Activated CD4-positive, alpha-beta T cell treated with anti-CD3 and anti-CD28 coated beads for 4 hours (primary cell): ENCODE measurements at regions not wholly inside any gene's neighbourhood (a gene's known extent, or its start where the extent isn't known, plus 50 kb on each side); places are given as distances from the start of the nearest gene placed in this dataset.
"Not testable (repeated sequence)": the region's sequence is repeated elsewhere in the genome, so short reads cannot be mapped to it uniquely, and the experiment has no call there.

Experiments
- DNase-seq, 2 donors: peaks; one replicate each; pipeline ENCODE4 v3.0.0-alpha.2; 2020

DNA sequence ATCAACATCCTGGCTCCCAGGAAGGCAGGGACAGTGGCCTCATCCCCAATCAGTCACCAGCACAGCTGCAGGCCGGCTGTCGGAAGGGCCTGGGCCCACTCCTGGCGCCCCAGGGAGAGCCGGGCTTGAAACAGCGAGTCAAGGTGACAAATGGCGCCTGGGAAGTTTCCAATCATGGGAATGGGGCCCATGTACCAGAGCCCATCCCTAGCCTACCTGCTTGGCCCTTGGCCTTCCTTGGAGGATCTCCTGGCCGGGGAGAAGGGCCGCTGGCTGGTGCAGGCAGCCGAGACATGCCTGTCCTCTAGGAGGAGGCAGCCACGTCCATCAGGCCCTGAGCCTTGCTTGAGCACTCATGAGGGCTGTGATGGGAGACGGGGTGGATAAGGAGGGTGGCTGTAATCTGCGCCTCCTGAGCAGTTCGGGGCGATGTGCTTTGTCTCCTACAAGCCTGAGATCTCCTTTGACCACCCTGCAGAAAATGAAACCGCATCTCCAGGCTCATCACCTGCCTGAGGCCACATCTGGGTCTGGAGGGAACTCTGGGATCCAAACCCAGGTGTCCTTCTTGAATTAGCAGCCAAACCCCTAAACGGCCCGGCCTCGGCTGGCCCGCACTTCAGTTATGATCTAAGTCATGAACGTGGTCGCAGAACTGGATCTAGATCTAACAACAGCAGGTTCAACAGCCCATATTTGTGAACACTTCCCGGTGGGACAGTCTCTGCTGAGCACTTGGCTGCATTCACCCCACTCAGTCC, 862.0 kb downstream of the TBC1D22A start:
- DNase-seq: no peak

DNA sequence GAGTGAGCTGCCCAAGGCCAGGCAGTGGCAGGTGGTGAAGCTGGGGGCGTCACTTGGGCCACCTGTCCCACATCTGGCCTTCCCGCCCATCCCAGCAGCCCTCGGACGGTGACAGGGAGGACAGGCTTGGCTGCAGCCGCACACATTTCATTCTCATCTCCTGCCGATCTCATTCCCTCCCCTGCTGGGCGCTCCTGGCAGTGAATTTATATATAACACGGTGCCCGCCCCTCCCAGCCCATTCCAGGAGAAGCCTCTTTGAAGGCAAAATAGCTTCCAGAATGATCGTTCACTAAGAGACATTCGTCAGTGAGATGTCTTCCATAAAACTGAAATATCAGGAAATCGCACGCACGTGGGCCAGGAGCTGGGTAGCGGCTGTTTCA, 861.3 kb downstream of the TBC1D22A start:
- no peak for DNase-seq

DNA sequence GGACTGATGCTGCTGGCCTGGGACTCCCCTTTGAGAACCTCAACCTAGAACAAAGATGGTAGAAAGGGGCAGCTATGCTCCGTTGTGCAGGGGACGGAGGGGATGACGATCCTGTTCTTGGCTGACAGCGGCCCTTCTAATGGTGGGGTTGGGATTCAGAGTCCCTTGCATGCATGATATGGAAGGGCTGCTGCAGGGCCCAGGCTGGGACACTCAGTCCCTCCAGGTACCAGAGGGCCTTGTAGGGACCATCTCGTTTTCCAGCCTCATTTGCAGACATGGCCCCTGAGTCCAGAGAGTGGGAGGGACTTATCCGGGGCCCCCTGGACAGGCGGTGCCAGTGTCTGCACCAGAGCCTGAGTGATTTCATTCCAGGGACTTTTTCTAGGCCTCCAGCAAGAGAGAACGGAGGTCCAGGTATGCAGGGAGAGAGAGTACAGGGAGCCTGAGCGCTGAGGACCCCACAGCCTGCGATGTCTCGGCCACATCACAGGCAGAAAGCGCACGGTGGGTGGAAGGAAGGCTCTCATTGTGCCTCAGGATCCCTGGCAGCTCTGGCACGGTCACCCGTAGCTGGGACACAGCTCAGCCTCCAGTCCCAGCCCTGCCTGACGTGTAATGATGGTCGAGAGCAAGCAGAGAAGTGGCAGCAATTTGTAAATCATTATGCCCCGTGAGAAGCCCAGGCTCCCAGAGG, 860.8 kb downstream of the TBC1D22A start:
- DNase-seq: no peak

DNA sequence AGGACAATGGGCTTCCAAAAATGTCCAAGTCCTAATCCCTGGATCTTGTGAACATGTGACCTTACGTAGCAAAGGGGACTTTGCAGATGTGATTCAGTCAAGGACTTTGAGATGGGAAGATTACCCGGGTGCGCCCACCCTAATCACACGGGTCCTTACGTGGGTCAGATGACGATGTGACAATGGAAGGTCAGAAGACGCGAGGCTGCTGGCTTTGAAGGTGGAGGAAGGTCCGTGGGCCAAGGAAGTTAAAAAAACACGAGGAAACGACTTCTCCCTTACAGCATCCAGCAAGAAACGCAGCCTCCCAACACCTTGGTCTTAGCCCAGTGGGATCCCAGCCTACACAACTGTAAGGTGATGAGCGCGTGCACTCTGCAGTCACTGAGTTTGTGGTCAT, 860.1 kb downstream of the TBC1D22A start:
- DNase-seq: no peak

DNA sequence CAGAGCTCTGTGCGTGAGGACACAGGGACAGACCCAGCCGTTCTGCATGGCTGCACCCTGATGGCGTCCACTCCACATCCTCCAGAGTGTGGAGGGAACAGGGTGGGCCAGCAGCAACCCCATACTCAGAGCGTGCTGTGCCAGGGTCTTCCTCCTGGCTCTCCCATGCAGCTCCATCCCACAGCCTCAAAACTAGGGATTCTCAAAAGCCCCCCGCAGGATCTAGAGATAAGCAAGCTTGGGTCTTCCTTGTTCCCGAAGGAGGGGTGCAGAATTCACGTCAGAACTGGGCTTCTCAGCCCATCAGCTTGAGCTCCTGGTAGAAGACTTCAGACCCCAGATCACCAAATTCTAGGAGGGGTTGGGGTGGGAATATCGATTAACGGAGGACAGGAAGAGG, 858.8 kb downstream of the TBC1D22A start:
- no peak for DNase-seq

DNA sequence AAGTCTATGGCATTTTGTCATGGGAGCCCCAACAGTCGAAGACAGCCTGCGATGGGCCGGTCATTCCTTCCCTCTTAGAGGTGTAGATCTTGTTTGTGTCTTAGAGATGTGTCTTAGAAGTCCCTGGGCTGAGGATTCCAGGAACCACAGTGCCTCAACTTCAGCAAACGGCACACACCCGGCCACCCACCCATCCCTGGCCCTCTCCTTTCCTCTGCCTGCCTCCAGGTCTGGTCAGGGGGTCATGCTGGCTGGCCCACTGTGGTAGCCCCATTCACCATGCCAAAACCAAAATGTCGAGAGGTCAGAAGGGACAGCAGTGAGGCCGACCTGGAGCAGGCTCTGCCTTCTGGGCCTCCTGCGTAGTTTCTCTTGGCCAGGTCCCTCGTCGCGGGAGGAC, 857.9 kb downstream of the TBC1D22A start:
- no peak for DNase-seq

DNA sequence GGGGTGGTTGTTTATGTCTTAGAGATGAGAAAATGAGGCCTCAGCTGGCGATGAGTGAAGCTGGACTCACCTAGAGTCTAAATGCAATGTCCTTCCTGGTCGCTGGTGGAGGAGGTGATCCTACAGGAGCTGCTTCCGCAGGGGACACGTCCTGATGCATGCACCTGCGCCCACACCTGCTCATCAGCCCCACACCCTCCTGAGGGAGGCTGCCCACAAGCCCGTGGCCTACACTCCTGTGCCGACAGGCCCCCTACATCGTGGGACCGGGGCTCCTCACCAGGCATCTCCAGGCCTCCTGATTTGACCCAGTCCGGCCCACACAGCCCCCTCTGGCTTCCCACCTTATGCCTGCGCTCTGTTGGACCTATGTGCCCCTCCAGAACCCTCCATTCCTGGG, 857.2 kb downstream of the TBC1D22A start:
- no peak for DNase-seq

DNA sequence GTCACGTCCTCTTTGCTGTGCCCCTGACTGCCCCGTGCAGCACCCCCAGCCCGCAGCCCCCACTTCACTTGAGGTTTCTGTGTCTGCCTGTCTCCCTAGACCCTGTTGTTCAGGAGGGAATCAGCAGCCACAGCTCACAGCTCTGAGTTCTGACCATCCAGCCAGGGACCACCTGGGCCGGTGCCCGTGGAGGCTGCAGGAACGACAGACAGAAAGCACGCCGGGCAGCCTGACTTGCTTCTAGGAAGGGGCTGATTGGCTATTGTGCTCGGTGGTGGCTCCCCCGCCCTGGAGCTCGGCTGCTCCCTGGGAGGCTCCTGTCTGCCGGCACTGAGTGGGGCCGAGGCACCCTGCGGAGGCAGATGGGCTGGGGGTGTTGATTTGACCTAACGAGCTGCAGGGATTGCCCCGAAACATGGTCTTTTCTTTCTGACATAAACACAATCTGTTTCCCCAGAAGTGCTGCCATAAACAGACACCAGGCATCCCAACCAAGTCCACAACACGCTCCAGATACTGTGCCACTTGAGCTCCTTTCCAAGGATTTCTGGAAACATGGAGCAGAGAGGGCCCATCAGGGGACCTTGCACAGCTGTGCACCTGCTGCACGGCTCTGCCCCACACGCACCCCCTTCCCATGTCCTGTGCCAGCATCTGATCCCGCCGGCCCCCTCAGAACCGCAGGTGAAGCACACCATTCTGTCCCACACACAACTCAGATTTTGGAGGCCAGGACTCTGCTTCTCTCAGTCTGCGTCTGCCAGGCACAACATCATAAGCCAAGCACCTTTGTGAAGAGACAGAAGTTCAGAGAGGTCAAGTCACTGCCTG, 855.9 kb downstream of the TBC1D22A start:
- no peak for DNase-seq

DNA sequence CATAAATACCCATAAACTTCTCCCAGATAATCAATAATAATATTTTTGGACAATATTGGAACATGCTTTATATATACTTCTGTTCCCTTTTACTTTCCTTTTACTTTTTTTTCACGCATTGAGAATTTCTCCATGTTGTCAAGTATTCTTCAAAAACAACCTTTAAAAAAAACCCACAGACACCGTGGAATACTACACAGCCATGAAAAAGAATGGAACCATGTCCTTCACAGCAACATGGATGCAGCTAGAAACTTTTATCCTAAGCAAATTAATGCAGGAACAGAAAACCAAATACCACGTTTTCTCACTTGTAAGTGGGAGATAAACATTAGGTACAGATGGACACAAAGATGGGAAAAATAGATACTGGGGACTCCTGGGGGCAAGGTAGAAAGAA, 854.7 kb downstream of the TBC1D22A start:
- DNase-seq: no peak

DNA sequence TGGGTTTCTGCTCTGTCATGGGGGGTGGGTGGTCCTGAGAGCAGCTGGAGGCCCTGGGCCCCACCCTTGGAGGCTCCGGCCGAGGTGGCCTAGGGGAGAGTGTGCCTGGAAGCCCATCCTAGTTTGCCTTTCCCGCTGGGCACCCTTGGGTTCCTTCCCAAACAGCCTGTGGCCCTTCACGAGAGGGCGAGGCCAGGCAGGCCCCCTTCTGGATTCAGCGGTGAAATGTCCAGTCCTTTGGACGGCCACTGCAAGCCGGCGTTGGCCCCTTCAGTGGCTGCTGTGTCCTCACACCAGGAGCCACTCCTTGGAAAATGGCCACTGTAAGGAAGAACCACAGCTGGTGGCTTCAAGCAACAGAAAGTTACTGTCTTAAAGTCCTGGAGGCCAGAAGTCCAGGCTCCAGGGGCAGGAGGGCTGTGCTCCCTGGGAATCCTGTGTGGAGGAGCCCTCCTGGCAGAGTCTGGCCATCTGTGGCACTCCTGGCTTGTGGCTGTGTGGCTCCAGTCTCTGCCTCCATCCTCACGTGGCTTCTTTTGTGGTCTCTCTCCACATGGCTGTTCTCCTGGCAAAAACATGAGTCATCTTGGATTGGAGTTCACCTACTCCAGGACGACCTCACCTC, 854.1 kb downstream of the TBC1D22A start:
- no peak for DNase-seq

DNA sequence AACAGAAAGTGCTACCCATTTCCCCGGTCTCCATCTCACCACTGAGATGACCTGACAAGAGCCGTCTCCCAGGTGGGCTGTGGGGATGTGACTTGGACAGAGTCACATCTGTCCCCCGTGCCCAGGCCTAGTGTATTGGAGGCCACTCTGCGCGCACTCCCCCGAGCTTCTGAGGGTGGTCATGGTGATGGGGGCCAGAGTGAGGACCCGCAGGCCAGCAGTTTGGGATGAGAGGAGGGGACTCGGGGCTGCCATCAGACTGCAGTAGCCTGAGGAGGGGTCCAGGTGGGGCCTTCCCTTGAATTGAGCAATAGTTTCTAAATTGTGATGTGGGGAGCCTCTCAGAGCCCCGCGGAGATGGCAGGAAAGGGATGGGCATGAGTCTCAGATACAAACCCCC, 852.6 kb downstream of the TBC1D22A start:
- DNase-seq: no peak

DNA sequence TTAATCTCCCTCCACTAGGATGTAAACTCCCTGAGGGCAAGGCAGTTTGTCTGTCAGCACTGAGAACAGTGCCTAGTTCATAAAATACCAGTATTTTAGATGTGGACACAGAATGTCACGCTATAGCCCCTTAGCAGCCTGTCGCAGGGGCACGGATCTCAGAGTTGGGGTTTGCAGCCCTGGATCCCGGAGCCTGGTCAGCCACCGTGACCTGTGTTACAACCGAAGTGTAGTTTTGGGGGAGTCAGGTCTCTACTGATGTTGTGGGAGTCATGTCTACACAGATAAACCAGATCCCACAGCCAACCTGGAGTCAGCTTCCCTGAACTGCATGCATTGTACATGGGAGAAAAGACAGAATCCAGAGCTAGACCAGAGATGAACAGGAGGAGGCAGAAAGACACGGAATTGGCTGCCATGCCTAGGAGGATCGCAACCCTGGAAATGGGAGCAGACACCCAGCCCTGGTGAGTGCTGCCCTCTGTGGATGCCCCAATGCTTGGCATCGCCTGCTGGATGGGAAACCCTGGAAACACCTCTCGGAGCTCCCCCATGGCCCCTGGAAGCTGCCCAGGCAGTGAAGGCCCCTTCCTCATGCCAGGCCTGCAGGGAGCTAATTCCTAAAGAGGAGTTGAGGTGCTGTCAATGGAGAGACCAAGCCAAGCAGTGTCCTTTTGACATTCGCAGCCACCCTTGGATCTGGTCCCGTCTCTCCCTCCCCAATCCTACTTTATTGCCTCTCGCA, 851.3 kb downstream of the TBC1D22A start:
- DNase-seq: no peak

DNA sequence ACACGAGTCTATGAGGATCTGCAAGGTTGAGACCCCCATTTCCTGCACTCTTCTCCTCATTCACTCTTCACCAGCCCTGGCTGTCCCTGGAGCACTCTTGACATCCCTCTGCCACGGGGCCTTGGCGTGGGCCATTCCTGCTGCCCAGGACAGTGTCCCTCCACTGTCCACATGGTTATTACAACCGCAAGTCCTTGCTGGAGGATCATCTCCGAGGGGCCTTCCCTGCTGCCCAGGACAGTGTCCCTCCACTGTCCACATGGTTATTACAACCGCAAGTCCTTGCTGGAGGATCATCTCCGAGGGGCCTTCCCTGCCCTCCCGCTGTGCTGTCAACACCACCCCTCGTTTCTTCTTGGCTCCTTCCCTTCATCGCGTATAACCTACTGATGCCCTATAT, 850.7 kb downstream of the TBC1D22A start:
- DNase-seq: not testable (repeated sequence)

DNA sequence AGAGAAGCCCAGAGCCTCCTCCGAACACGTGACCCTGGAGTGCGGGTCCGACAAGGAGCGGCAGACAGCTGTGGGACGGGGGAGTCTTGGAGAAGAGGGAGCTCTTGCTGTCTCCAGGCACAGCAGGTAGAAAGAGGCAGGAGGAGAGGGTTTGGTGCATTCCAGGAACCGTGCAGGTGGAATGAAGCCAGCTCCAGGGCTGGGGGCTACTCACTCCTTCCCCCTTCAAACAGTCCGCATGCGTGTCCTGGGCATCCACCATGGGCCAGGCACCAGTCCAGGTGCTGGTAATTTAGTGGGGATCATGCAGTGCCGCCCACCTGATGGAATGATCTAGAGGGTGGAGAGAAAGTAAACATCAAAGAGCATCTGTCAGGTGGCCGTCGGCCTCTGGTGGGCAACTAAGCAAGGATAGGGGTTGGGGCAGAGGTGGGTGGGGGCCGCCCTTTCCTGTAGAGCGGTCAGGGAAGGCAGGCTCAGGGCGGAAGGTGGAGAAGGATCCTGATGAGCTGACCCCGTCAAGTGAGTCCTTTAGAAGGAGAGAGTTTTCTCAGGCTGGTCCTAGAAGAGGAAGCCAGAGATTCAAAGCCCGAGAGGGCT, 850.0 kb downstream of the TBC1D22A start:
- DNase-seq: no peak

DNA sequence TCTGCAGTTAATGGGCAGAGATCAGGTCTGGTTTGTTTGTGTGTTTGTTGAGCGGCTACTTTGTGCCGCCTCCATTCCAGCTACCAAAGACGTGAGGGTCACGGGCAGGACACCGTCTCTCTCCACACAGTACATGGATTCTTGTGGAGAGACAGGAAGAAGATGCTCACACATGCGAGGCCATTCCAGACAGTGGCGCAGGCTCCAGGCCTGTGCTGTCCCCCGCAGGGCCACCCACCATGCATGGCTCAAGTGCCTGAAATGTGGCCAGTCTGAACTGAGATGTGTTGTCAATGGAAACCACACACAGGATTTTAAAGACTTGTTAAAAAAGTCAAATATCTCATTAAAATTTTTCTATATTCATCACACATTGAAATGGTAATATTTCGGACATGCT, 848.3 kb downstream of the TBC1D22A start:
- no peak for DNase-seq

DNA sequence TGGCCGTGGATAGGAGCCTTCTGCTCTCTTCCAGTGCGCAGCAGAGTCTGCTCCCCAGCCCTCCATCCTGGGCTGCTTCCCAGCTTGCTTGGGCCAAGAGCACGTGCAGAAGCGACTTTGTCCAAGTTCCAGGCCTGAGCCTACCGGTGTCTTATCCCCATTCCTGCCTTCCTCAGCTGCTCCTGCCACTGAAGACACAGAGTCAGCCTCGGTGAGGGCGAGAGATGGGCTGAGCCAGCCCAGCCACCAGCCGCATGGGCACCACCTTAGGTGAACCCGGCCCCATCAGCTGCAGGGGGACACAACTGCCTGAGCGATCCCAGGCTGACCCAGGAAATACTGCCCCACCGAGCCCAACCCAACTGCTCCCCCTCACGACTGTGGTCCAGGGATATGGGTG, 847.8 kb downstream of the TBC1D22A start:
- no peak for DNase-seq

DNA sequence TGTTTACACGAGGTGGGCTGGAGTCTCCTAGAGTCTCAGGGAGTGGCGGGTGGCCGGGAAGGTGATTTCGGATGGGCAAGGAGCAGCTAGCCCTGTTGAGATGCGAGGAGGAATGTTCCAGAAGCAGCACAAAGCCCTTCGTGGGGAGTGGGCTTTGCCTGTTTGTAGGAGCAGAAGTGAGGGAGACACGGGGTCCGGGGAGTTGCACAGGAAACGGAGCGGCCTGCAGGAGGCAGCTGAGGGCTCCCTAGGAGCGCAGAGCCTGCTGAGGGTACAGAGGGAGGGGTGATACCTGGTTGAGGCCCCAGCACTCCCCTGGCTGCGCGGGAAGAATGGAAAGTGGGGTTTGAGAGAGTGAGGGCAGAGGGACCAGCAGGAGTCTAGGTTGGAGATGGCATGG, 847.2 kb downstream of the TBC1D22A start:
- no peak for DNase-seq

DNA sequence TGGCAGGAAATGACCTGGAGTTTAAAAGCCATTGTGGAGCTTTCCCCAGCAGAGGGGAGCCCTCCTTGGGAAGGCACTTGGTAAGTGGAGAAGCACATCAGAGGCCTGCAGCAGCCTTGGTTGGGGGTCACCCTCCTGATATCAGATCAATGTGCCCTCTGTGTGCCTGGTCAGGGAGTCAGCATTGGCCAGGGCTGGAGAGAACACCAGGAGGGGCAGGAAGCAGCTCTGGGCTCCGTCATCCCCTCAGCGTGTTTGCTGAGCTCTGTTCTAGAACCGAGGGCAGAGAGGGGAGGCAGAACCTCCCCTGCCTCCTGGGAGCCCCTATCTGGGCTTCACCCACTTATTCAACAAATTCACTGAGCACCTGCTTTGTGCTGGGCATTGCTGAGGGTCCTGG, 846.0 kb downstream of the TBC1D22A start:
- no peak for DNase-seq

DNA sequence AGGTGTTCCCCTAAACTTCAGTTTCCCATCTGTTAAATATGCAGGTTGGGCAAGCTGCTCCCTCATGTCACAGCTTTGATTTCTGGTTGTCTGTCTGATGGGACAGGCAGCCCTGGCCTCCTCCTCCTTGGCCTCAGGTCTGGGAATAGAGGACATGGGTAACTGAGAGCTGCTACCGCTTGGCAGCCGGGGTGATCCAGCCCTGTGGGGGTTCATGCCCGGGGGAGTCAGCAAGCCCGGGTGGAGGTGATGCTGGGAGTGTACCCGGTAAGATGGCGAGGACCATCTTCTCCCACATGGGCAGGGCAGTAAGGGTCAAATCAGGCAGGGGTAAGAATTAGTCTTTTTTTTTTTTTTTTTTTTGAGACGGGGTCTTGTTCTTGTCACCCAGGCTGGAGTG, 845.0 kb downstream of the TBC1D22A start:
- DNase-seq: no peak

DNA sequence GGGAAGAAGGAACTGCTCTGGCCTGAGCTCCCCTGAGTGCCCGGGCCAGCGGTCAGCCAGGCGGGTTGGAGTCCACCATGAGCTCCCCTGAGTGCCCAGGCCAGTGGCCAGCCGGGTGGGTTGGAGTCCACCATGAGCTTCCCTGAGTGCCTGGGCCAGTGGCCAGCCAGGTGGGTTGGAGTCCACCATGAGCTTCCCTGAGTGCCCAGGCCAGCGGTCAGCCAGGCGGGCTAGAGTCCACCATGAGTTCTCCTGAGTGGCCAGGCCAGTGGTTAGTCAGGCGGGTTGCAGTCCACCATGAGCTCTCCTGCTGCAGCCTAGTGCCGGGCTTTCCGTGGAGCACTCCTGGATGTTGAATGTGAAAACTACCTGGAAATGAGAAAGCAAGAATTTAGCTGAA, 844.0 kb downstream of the TBC1D22A start:
- DNase-seq: no peak

DNA sequence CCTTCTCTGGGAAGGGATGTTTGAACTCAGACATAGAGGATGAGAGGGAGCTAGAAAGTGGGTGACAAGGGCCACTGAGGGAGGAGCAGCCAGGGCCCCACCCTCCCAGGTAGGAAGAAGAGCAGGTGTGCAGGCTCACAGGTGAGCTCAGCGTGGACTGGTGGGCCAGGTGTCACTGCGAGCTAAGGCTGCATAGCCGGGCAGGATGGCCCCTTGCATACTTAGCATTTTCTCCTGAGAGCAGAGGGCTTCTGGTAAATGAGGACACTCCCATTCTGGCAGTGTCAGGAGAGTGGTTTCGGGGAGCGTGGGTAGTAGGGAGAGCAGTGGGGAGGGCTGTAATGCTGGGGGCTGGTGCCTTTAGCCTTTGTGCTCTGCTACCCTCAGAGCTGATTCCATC, 843.4 kb downstream of the TBC1D22A start:
- DNase-seq: no peak

DNA sequence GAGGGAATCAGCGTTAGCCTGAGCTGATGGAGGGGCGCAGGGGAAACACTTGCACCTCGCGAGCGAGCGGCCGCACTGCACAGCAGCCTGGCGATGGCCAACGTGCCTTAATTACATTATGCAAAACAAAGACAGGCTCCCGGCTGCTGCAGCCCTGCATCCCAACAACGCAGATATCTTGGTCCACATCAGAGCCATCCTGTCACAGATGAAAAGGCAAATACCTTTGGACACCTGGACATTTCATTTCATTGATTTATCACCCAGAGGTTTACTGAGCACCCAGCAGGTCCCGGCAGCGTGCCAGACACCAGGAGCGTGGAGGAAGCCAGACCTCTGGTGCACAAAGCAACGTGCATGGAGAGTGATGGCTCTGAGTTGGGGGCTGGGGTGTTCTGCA, 843.0 kb downstream of the TBC1D22A start:
- DNase-seq: no peak
